ENCODE measurements at regions not wholly inside any gene's neighbourhood (a gene's known extent, or its start where the extent isn't known, plus 50 kb on each side); places are given as distances from the start of the nearest gene placed in this dataset.

- FAIRE-seq (no peak), DNase-seq (ENCODE audit: low read depth) (peak; percentile 77)
- no peaks in the 10 kb centered on the region for H3K36me3 ChIP-seq (ENCODE audit: control insufficient read depth, insufficient read depth, low read length)
- H3K4me3 ChIP-seq (ENCODE audit: low read depth, low read length) = no peak overlapping the region
- TF ChIP-seq CTCF (IDR thresholded peaks at IDR 0.05; ENCODE audit: insufficient read depth, low read length, severe bottlenecking) = no peak
- no peaks in the 10 kb centered on the region for H3K27me3 ChIP-seq (ENCODE audit: control insufficient read depth, insufficient read depth, low read length)
Observed at GRCh38 chrX:22395372-22395771, 122.7 kb downstream of the CBLL2 start.

- FAIRE-seq = no peak
- H3K27me3 ChIP-seq (ENCODE audit: control insufficient read depth, insufficient read depth, low read length) = no peaks in the 10 kb centered on the region
- peak; percentile 27 for DNase-seq (ENCODE audit: low read depth)
- no peak for TF ChIP-seq CTCF (IDR thresholded peaks at IDR 0.05; ENCODE audit: insufficient read depth, low read length, severe bottlenecking)
- H3K36me3 ChIP-seq (ENCODE audit: control insufficient read depth, insufficient read depth, low read length) = no peaks in the 10 kb centered on the region
- H3K4me3 ChIP-seq (ENCODE audit: low read depth, low read length) = no peak overlapping the region
Observed at GRCh38 chrX:22396408-22396807, 123.7 kb downstream of the CBLL2 start.

- FAIRE-seq = no peak
- no peak for TF ChIP-seq CTCF (IDR thresholded peaks at IDR 0.05; ENCODE audit: insufficient read depth, low read length, severe bottlenecking)
- DNase-seq (ENCODE audit: low read depth) = peak; percentile 59
Observed at GRCh38 chrX:22397566-22397965, 124.9 kb downstream of the CBLL2 start.

GRCh38 chrX:22399437-22400192 is 126.9 kb downstream of the CBLL2 start:
- Histone ChIP-seq H3K4me3 (ENCODE audit: low read depth, low read length) (no peak overlapping the region), H3K36me3 (ENCODE audit: control insufficient read depth, insufficient read depth, low read length) (no peaks in the 10 kb centered on the region), H3K27me3 (ENCODE audit: control insufficient read depth, insufficient read depth, low read length) (no peaks in the 10 kb centered on the region)
- no peak for TF ChIP-seq CTCF (IDR thresholded peaks at IDR 0.05; ENCODE audit: insufficient read depth, low read length, severe bottlenecking)
- FAIRE-seq = no peak
- peak; percentile 86 for DNase-seq (ENCODE audit: low read depth)

More at GRCh38 chrX:22397566-22397965, 124.9 kb downstream of the CBLL2 start:
- Histone ChIP-seq H3K27me3 (ENCODE audit: control insufficient read depth, insufficient read depth, low read length) (no peaks in the 10 kb centered on the region), H3K4me3 (ENCODE audit: low read depth, low read length) (no peak overlapping the region), H3K36me3 (ENCODE audit: control insufficient read depth, insufficient read depth, low read length) (no peaks in the 10 kb centered on the region)

GRCh38 chrX:22404297-22404696 is 131.6 kb downstream of the CBLL2 start:
- DNase-seq (ENCODE audit: low read depth) (no peak), FAIRE-seq (no peak)
- no peaks in the 10 kb centered on the region for H3K36me3 ChIP-seq (ENCODE audit: control insufficient read depth, insufficient read depth, low read length)
- no peak for TF ChIP-seq CTCF (IDR thresholded peaks at IDR 0.05; ENCODE audit: insufficient read depth, low read length, severe bottlenecking)
- no peak overlapping the region for H3K4me3 ChIP-seq (ENCODE audit: low read depth, low read length)
- H3K27me3 ChIP-seq (ENCODE audit: control insufficient read depth, insufficient read depth, low read length) = no peaks in the 10 kb centered on the region

All from bronchial epithelial cell (primary cell).